ENCODE measurements at regions not wholly inside any gene's neighbourhood (a gene's known extent, or its start where the extent isn't known, plus 50 kb on each side); places are given as distances from the start of the nearest gene placed in this dataset.
"Not testable (repeated sequence)": the region's sequence is repeated elsewhere in the genome, so short reads cannot be mapped to it uniquely, and the experiment has no call there.

- H3K27me3 ChIP-seq (ENCODE audit: insufficient read depth, low read length): no peaks in the 10 kb centered on the region
Observed at GRCh38 chr2:49737606-49738005, 583.3 kb upstream of the FSHR start.

DNA sequence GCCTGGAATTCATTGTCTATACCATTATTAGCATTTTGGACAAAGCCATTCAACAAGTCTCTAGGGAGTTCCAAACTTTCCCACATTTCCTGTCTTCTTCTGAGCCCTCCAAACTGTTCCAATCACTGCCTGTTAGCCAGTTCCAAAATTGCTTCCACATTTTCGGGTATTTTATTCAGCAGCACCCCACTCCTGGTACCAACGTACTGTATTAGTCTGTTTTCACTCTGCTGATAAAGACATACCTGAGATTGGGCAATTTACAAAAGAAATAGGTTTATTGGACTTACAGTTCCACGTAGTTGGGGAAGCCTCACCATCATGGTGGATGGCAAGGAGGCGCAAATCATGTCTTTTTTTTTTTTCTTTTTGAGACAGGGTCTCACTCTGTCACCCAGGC is 578.6 kb upstream of the FSHR start:
- not testable (repeated sequence) for H3K9me3 ChIP-seq (ENCODE audit: insufficient read depth, low read depth, low read length)

More at GRCh38 chr2:49737606-49738005, 583.3 kb upstream of the FSHR start:
- Histone ChIP-seq H3K4me1 (ENCODE audit: insufficient read depth, low read length) (no peaks in the 10 kb centered on the region), H3K9ac (ENCODE audit: low read depth, low read length) (no peak overlapping the region), H3K27ac (ENCODE audit: low read length) (no peak overlapping the region), H3K4me3 (ENCODE audit: low read length) (no peak overlapping the region), H3K36me3 (ENCODE audit: insufficient read depth, low read depth, low read length) (no peaks in the 10 kb centered on the region), H3K9me3 (ENCODE audit: insufficient read depth, low read depth, low read length) (peaks cover 7% of the 10 kb centered on the region; the same call in 1 of the 2 replicates)

DNA sequence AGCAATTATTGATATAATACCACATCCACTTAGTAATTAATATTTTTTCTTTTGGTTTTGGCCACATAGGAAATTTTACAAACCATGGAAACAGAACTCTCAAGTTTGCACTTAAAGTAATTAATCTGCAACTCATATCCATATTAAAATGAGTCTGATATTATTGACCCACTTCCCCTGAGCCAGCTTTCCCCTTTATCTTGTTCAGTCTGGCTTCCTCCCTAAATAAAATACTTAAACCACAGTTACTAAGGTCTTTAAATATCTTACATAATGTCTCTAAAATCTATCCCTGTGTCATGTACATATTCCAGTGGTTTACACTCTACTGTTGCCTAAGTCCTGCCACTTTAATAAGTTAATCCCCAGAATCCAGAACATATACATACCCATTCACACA is 564.9 kb upstream of the FSHR start:
- H3K4me1 ChIP-seq (ENCODE audit: insufficient read depth, low read length): no peaks in the 10 kb centered on the region
- no peaks in the 10 kb centered on the region for H3K9me3 ChIP-seq (ENCODE audit: insufficient read depth, low read depth, low read length)
- no peak overlapping the region for H3K4me3 ChIP-seq (ENCODE audit: low read length)
- no peaks in the 10 kb centered on the region for H3K27me3 ChIP-seq (ENCODE audit: insufficient read depth, low read length)
- no peaks in the 10 kb centered on the region for H3K36me3 ChIP-seq (ENCODE audit: insufficient read depth, low read depth, low read length)
- no peak overlapping the region for H3K27ac ChIP-seq (ENCODE audit: low read length)
- no peak overlapping the region for H3K9ac ChIP-seq (ENCODE audit: low read depth, low read length)

More for the DNA sequence above, 578.6 kb upstream of the FSHR start:
- not testable (repeated sequence) for H3K36me3 ChIP-seq (ENCODE audit: insufficient read depth, low read depth, low read length); H3K27ac ChIP-seq (ENCODE audit: low read length); H3K27me3 ChIP-seq (ENCODE audit: insufficient read depth, low read length); H3K4me3 ChIP-seq (ENCODE audit: low read length); H3K9ac ChIP-seq (ENCODE audit: low read depth, low read length); H3K4me1 ChIP-seq (ENCODE audit: insufficient read depth, low read length)

DNA sequence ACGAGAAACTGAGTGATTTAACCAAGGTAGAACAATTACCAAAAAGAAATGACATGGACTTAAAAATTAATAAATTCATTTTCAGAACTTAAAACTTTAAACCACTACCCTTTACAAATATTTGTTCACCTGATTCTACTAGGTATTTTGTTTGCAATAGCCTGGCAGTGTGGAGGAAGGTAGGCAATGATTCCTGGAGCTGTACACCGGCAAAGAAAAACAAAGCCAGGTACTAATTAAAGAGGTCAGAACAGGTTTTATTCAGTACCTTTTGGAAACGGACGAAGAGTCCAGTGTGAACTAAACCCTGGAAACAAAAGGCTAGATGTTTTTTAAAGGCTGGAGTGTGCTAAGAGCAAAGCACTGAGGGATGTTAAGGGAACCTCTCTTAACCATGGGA is 561.3 kb upstream of the FSHR start:
- Histone ChIP-seq H3K4me1 (ENCODE audit: insufficient read depth, low read length) (no peaks in the 10 kb centered on the region), H3K4me3 (ENCODE audit: low read length) (no peak overlapping the region), H3K9ac (ENCODE audit: low read depth, low read length) (no peak overlapping the region), H3K27me3 (ENCODE audit: insufficient read depth, low read length) (no peaks in the 10 kb centered on the region), H3K27ac (ENCODE audit: low read length) (no peak overlapping the region), H3K9me3 (ENCODE audit: insufficient read depth, low read depth, low read length) (no peaks in the 10 kb centered on the region), H3K36me3 (ENCODE audit: insufficient read depth, low read depth, low read length) (no peaks in the 10 kb centered on the region)

DNA sequence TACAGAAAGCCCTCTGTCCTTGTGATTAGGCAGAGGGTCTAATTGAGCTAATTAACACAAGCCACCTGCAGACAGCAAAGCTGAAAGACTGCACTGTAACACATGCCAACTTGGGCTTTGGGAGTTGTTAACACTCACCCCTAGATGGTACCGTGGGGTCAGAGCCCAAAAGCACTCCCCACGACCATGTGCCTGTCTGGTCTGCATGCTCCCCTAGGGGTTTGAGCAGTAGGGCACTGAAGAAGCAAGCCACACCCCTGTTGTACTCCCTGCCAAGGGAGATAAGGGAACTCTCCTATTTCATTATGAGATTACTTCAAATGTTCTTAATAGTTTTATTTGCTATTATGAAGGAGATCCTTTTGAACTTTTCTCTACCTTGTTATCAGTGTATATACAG is 560.1 kb upstream of the FSHR start:
- H3K9ac ChIP-seq (ENCODE audit: low read depth, low read length): no peak overlapping the region
- no peaks in the 10 kb centered on the region for H3K36me3 ChIP-seq (ENCODE audit: insufficient read depth, low read depth, low read length)
- H3K27ac ChIP-seq (ENCODE audit: low read length): no peak overlapping the region
- no peaks in the 10 kb centered on the region for H3K4me1 ChIP-seq (ENCODE audit: insufficient read depth, low read length)
- H3K27me3 ChIP-seq (ENCODE audit: insufficient read depth, low read length): no peaks in the 10 kb centered on the region
- no peak overlapping the region for H3K4me3 ChIP-seq (ENCODE audit: low read length)
- H3K9me3 ChIP-seq (ENCODE audit: insufficient read depth, low read depth, low read length): no peaks in the 10 kb centered on the region

GRCh38 chr2:49702740-49703139 is 548.4 kb upstream of the FSHR start:
- H3K27me3 ChIP-seq (ENCODE audit: insufficient read depth, low read length): no peaks in the 10 kb centered on the region
- no peaks in the 10 kb centered on the region for H3K4me1 ChIP-seq (ENCODE audit: insufficient read depth, low read length)

GRCh38 chr2:49693961-49694360 is 539.6 kb upstream of the FSHR start:
- Histone ChIP-seq H3K9ac (ENCODE audit: low read depth, low read length) (no peak overlapping the region), H3K4me1 (ENCODE audit: insufficient read depth, low read length) (no peaks in the 10 kb centered on the region), H3K36me3 (ENCODE audit: insufficient read depth, low read depth, low read length) (no peaks in the 10 kb centered on the region), H3K27me3 (ENCODE audit: insufficient read depth, low read length) (no peaks in the 10 kb centered on the region), H3K4me3 (ENCODE audit: low read length) (no peak overlapping the region), H3K9me3 (ENCODE audit: insufficient read depth, low read depth, low read length) (no peaks in the 10 kb centered on the region), H3K27ac (ENCODE audit: low read length) (no peak overlapping the region)

More at GRCh38 chr2:49702740-49703139, 548.4 kb upstream of the FSHR start:
- Histone ChIP-seq H3K9ac (ENCODE audit: low read depth, low read length) (no peak overlapping the region), H3K4me3 (ENCODE audit: low read length) (no peak overlapping the region), H3K27ac (ENCODE audit: low read length) (no peak overlapping the region), H3K9me3 (ENCODE audit: insufficient read depth, low read depth, low read length) (no peaks in the 10 kb centered on the region), H3K36me3 (ENCODE audit: insufficient read depth, low read depth, low read length) (no peaks in the 10 kb centered on the region)

DNA sequence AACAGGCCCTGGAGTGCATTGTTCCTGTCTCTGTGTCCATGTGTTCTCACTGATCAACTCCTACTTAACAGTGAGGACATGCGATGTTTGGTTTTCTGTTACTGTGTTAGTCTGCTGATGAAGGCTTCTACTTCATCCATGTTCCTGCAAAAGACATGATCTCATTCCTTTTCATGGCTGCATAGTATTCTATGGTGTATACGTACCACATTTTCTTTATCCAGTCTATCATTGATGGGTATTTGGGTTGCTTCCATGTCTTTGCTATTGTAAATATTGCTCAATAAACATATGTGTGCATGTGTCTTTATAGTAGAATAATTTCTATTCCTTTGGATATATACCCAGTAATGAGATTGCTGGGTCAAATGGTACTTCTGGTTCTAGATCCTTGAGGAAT is 537.7 kb upstream of the FSHR start:
- not testable (repeated sequence) for H3K27ac ChIP-seq (ENCODE audit: low read length); H3K4me1 ChIP-seq (ENCODE audit: insufficient read depth, low read length); H3K36me3 ChIP-seq (ENCODE audit: insufficient read depth, low read depth, low read length); H3K9me3 ChIP-seq (ENCODE audit: insufficient read depth, low read depth, low read length); H3K4me3 ChIP-seq (ENCODE audit: low read length); H3K27me3 ChIP-seq (ENCODE audit: insufficient read depth, low read length); H3K9ac ChIP-seq (ENCODE audit: low read depth, low read length)

DNA sequence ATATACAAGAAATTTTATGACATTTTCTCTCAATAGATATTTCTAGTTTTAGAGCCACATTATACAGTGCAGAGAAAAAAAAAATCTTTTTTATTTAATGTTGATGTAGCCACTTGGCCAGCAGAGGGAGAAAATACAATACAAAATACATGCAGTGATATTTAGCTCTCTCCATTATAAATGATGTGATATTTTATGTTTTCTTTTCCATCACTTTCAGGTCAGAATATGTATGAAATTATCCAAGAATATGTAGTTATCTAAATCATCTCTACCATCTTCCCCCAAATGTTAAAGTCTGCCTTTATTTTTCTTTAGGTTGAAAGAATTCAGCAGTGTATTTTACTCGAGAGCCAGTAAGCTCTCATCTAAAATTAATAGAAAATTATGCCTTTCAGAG is 533.6 kb upstream of the FSHR start:
- Histone ChIP-seq H3K27me3 (ENCODE audit: insufficient read depth, low read length) (no peaks in the 10 kb centered on the region), H3K36me3 (ENCODE audit: insufficient read depth, low read depth, low read length) (no peaks in the 10 kb centered on the region), H3K27ac (ENCODE audit: low read length) (no peak overlapping the region), H3K9me3 (ENCODE audit: insufficient read depth, low read depth, low read length) (no peaks in the 10 kb centered on the region), H3K9ac (ENCODE audit: low read depth, low read length) (no peak overlapping the region), H3K4me3 (ENCODE audit: low read length) (no peak overlapping the region), H3K4me1 (ENCODE audit: insufficient read depth, low read length) (no peaks in the 10 kb centered on the region)

GRCh38 chr2:49686897-49687442 is 532.7 kb upstream of the FSHR start:
- Histone ChIP-seq H3K27ac (ENCODE audit: low read length) (no peak overlapping the region), H3K4me3 (ENCODE audit: low read length) (no peak overlapping the region), H3K9me3 (ENCODE audit: insufficient read depth, low read depth, low read length) (no peaks in the 10 kb centered on the region), H3K9ac (ENCODE audit: low read depth, low read length) (no peak overlapping the region), H3K27me3 (ENCODE audit: insufficient read depth, low read length) (no peaks in the 10 kb centered on the region), H3K36me3 (ENCODE audit: insufficient read depth, low read depth, low read length) (no peaks in the 10 kb centered on the region), H3K4me1 (ENCODE audit: insufficient read depth, low read length) (no peaks in the 10 kb centered on the region)

- Histone ChIP-seq H3K4me1 (ENCODE audit: insufficient read depth, low read length) (no peaks in the 10 kb centered on the region), H3K9ac (ENCODE audit: low read depth, low read length) (no peak overlapping the region), H3K27me3 (ENCODE audit: insufficient read depth, low read length) (no peaks in the 10 kb centered on the region), H3K36me3 (ENCODE audit: insufficient read depth, low read depth, low read length) (no peaks in the 10 kb centered on the region), H3K27ac (ENCODE audit: low read length) (no peak overlapping the region), H3K9me3 (ENCODE audit: insufficient read depth, low read depth, low read length) (no peaks in the 10 kb centered on the region), H3K4me3 (ENCODE audit: low read length) (no peak overlapping the region)
Observed at GRCh38 chr2:49686291-49686690, 532.0 kb upstream of the FSHR start.

DNA sequence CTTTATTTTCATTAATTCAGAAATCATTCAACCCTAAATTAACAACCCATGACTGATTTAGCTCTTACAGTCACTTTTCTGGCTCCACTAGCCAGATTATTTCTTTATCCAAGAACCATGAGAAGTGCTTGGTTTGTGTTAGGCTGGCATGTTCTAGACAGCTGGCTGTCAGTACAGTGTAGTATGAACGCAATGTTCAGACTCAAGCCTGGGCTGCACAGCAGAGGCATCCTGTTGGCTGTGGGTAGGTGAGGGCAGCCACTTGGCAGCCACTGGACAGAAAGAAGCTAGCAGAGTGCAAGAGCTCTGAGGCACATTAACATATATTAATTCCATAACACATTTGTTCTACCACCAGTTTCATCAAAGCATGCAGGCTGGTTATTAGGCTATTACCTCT is 522.9 kb upstream of the FSHR start:
- no peak overlapping the region for H3K4me3 ChIP-seq (ENCODE audit: low read length)
- no peaks in the 10 kb centered on the region for H3K9me3 ChIP-seq (ENCODE audit: insufficient read depth, low read depth, low read length)
- no peak overlapping the region for H3K9ac ChIP-seq (ENCODE audit: low read depth, low read length)

DNA sequence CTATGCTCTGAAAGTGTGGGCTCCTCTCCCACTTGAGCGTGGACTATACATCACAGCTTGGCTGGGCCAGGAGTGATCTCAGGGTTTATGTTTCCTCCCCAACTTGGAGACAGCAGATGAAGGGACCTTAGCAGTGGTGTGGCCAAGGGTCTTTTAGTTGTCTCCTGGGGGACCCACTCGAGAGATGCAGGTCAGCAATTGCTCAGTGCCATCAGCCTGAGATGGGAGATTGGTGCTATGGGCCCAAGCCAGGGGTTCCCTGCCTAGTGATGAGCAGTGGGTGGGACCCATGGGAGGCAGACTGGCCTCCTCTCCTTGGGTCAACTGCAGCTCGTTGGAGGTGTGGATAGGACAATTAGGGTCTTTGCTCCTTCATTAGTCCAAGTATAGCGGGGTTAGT is 510.5 kb upstream of the FSHR start:
- H3K36me3 ChIP-seq (ENCODE audit: insufficient read depth, low read depth, low read length): no peaks in the 10 kb centered on the region
- H3K9ac ChIP-seq (ENCODE audit: low read depth, low read length): no peak overlapping the region
- H3K9me3 ChIP-seq (ENCODE audit: insufficient read depth, low read depth, low read length): no peaks in the 10 kb centered on the region
- H3K4me3 ChIP-seq (ENCODE audit: low read length): no peak overlapping the region
- no peaks in the 10 kb centered on the region for H3K4me1 ChIP-seq (ENCODE audit: insufficient read depth, low read length)
- H3K27ac ChIP-seq (ENCODE audit: low read length): no peak overlapping the region
- H3K27me3 ChIP-seq (ENCODE audit: insufficient read depth, low read length): no peaks in the 10 kb centered on the region

More for the DNA sequence above, 522.9 kb upstream of the FSHR start:
- H3K36me3 ChIP-seq (ENCODE audit: insufficient read depth, low read depth, low read length): no peaks in the 10 kb centered on the region
- no peaks in the 10 kb centered on the region for H3K27me3 ChIP-seq (ENCODE audit: insufficient read depth, low read length)
- no peak overlapping the region for H3K27ac ChIP-seq (ENCODE audit: low read length)
- no peaks in the 10 kb centered on the region; the same call in 1 of the 2 replicates for H3K4me1 ChIP-seq (ENCODE audit: insufficient read depth, low read length)

All from iPS-20b (cell line).